Keratinocyte (primary cell): ENCODE measurements at regions not wholly inside any gene's neighbourhood (a gene's known extent, or its start where the extent isn't known, plus 50 kb on each side); places are given as distances from the start of the nearest gene placed in this dataset.

Experiments used
- DNase-seq: peaks from one replicate; pipeline ENCODE4 v3.0.0-alpha.2; 2011; ENCODE audit warnings: low read depth, missing footprints, low spot score
- FAIRE-seq: peaks from 2 replicates; lab custom pipeline; 2011; peaks lifted over from hg19 to GRCh38; lab: Jason Lieb, UNC
- H2AFZ ChIP-seq: 2 replicates; pipeline ENCODE4 v1.6.0; 2012; ENCODE audit warnings: low read length, control low read depth, inconsistent platforms; ENCODE audit not compliant: control insufficient read depth
- H3K27ac ChIP-seq: 2 replicates; pipeline ENCODE4 v1.5.1; 2011; ENCODE audit warnings: low read length; ENCODE audit not compliant: control insufficient read depth, insufficient read depth
- H3K27me3 ChIP-seq: 3 replicates; pipeline ENCODE4 v1.6.0; 2011; ENCODE audit warnings: low read length; ENCODE audit not compliant: control insufficient read depth, insufficient read depth; ENCODE audit errors: extremely low read depth
- H3K36me3 ChIP-seq, 2 experiments: 2 replicates in 1 of 2; 3 replicates in 1 of 2; pipeline ENCODE4 v1.5.1; 2011; ENCODE audit warnings: low read length in 2 of 2, mild to moderate bottlenecking in 1 of 2; ENCODE audit not compliant: control insufficient read depth in 2 of 2, insufficient read depth in 2 of 2; ENCODE audit errors: extremely low read depth in 1 of 2
- H3K4me1 ChIP-seq: 3 replicates; pipeline ENCODE4 v1.5.1; 2011; ENCODE audit warnings: low read length; ENCODE audit not compliant: control insufficient read depth, insufficient read depth; ENCODE audit errors: extremely low read depth
- H3K4me2 ChIP-seq: 3 replicates; pipeline ENCODE4 v1.6.0; 2011; ENCODE audit warnings: low read depth, low read length; ENCODE audit not compliant: control insufficient read depth, insufficient read depth; ENCODE audit errors: extremely low read depth
- H3K4me3 ChIP-seq, 3 experiments: fragments of 200-600 bp in 1 of 3; sonication (generic) in 1 of 3; 2 replicates in 2 of 3; 3 replicates in 1 of 3; pipeline ENCODE4 v1.5.1; 2011 to 2016; ENCODE audit warnings: low read length in 3 of 3, mild to moderate bottlenecking in 3 of 3, control low read depth in 2 of 3, inconsistent platforms in 1 of 3, low read depth in 1 of 3, mixed read lengths in 1 of 3, mixed run types in 1 of 3, moderate library complexity in 1 of 3; ENCODE audit not compliant: control insufficient read depth in 2 of 3, insufficient read depth in 2 of 3; ENCODE audit errors: extremely low read depth in 1 of 3
- H3K79me2 ChIP-seq: 2 replicates; pipeline ENCODE4 v1.6.0; 2012; ENCODE audit warnings: low read length; ENCODE audit not compliant: control insufficient read depth, insufficient read depth
- H3K9ac ChIP-seq: 3 replicates; pipeline ENCODE4 v1.6.0; 2011; ENCODE audit warnings: low read length; ENCODE audit not compliant: control insufficient read depth, insufficient read depth; ENCODE audit errors: extremely low read depth
- H3K9me1 ChIP-seq: 3 replicates; pipeline ENCODE4 v1.6.0; 2011; ENCODE audit warnings: low read length; ENCODE audit not compliant: control insufficient read depth, insufficient read depth; ENCODE audit errors: extremely low read depth
- H3K9me3 ChIP-seq: 2 replicates; pipeline ENCODE4 v1.5.1; 2012; ENCODE audit warnings: low read depth, low read length; ENCODE audit not compliant: control insufficient read depth
- H4K20me1 ChIP-seq: 3 replicates; pipeline ENCODE4 v1.6.0; 2011; ENCODE audit warnings: low read length; ENCODE audit not compliant: control insufficient read depth, insufficient read depth; ENCODE audit errors: extremely low read depth
- EZH2 ChIP-seq: IDR thresholded peaks from one replicate; pipeline ENCODE4 v1.6.1; 2012; ENCODE audit warnings: inconsistent platforms, mild to moderate bottlenecking, low read length, moderate library complexity
- dilution Hi-C: fragments of 300-500 bp; cut with MboI; formaldehyde crosslinking; loops from one replicate; pipeline ENCODE4 v1.7.0; 2020; ENCODE audit warnings: low sequenced_read_pairs; ENCODE audit not compliant: extremely low pct_ligation_motif_present
- TF ChIP-seq, protein P1 (sequence below), 3 experiments: IDR thresholded peaks in 1 of 3; conservative IDR thresholded peaks in 1 of 3; optimal IDR thresholded peaks in 1 of 3; 2 replicates in 2 of 3; 3 replicates in 1 of 3; pipeline versions ENCODE3 to v1.5.1; 2011; ENCODE audit warnings: low read length in 3 of 3, mild to moderate bottlenecking in 3 of 3, moderate library complexity in 2 of 3, control low read depth in 1 of 3, inconsistent platforms in 1 of 3; ENCODE audit not compliant: insufficient read depth in 2 of 3; ENCODE audit errors: extremely low read depth in 1 of 3

DNA sequence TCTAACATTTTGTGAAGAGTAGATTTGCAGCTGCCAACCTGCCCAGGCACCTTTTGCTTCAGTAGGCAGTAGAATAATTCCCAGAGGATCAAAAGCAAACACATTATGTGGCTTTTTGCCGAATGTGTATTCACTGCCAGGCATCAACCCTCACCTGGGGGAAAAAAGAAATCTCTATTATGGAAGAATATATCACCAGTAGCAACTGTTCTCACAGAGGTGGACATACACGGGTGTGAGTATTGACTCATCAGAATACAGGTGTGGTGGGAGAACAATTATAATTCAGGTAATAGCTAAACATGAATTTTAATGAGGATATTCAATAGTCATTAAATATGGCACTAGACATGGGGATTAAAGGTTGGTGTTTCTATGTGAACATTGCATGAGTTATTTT lies 910.7 kb downstream of the TFAP2A start:
- Histone ChIP-seq H3K9me3 (no peaks in the 10 kb centered on the region), H3K4me3 (peak overlapping the region in 1 of 3 experiments; percentile 2), H3K79me2 (no peaks in the 10 kb centered on the region), H4K20me1 (no peaks in the 10 kb centered on the region), H3K9me1 (no peaks in the 10 kb centered on the region), H3K4me2 (peak overlapping the region; percentile 79), H3K27ac (peak overlapping the region; percentile 93), H2AFZ (no peak overlapping the region), H3K36me3 (no peaks in the 10 kb centered on the region), H3K27me3 (no peaks in the 10 kb centered on the region), H3K9ac (peak overlapping the region; percentile 69), H3K4me1 (peaks cover 23% of the 10 kb centered on the region)
- dilution Hi-C loops = no loop called here
- FAIRE-seq (no peak), DNase-seq (no peak)
- no peak for TF ChIP-seq EZH2
- TF ChIP-seq, protein P1, sequence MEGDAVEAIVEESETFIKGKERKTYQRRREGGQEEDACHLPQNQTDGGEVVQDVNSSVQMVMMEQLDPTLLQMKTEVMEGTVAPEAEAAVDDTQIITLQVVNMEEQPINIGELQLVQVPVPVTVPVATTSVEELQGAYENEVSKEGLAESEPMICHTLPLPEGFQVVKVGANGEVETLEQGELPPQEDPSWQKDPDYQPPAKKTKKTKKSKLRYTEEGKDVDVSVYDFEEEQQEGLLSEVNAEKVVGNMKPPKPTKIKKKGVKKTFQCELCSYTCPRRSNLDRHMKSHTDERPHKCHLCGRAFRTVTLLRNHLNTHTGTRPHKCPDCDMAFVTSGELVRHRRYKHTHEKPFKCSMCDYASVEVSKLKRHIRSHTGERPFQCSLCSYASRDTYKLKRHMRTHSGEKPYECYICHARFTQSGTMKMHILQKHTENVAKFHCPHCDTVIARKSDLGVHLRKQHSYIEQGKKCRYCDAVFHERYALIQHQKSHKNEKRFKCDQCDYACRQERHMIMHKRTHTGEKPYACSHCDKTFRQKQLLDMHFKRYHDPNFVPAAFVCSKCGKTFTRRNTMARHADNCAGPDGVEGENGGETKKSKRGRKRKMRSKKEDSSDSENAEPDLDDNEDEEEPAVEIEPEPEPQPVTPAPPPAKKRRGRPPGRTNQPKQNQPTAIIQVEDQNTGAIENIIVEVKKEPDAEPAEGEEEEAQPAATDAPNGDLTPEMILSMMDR (optimal IDR thresholded peaks at IDR 0.05 in 1 of 3, IDR thresholded peaks at IDR 0.05 in 1 of 3, conservative IDR thresholded peaks at IDR 0.05 in 1 of 3; ENCODE audit: extremely low read depth in 1 of 3, insufficient read depth in 2 of 3, low read length in 3 of 3) = no peak

DNA sequence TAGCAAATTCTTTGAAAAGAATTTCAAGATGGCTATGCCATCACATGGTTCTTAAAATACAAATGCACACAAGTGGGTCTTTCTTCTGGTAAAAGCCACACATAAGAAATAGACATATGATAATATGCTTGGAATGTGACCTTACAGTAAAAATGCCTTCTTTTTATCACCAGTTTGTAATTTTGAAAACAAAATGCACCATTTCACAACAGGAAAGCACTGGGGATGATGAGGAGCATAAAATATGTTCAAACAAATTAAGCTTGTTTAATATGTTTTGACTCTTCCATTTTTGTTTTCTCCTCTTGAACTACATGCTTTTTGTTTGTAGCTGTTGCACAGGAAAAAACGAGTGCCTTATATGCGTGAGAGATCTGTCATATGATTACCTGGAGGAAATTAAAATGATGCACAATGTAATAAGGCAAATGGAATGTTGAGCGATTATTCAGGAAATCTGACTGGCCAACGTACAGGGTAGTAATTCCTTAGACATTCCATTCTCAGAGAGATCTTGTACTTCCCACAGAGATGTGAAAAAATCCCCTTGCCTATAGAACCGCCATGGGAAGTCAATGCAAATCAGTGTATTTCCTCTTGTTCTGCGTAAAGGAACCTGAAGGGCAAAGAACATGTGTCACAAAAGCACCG lies 911.6 kb downstream of the TFAP2A start:
- Histone ChIP-seq H3K9me3 (no peaks in the 10 kb centered on the region), H3K4me1 (peaks cover 23% of the 10 kb centered on the region), H2AFZ (peak overlapping the region; percentile 60), H3K4me2 (peak overlapping the region; percentile 79), H3K9me1 (no peaks in the 10 kb centered on the region), H3K4me3 (peak overlapping the region in 2 of 3 experiments; percentile 2 to 38), H4K20me1 (no peaks in the 10 kb centered on the region), H3K27me3 (no peaks in the 10 kb centered on the region), H3K9ac (peak overlapping the region; percentile 69), H3K36me3 (no peaks in the 10 kb centered on the region), H3K79me2 (no peaks in the 10 kb centered on the region), H3K27ac (peak overlapping the region; percentile 93)
- no peak for TF ChIP-seq EZH2
- TF ChIP-seq, protein P1 (optimal IDR thresholded peaks at IDR 0.05 in 1 of 3, IDR thresholded peaks at IDR 0.05 in 1 of 3, conservative IDR thresholded peaks at IDR 0.05 in 1 of 3; ENCODE audit: extremely low read depth in 1 of 3, insufficient read depth in 2 of 3, low read length in 3 of 3) = no peak
- FAIRE-seq (peak; percentile 98), DNase-seq (no peak)
- dilution Hi-C loops = no loop called here
